Neural progenitor cell (in vitro differentiated cells): ENCODE measurements at regions not wholly inside any gene's neighbourhood (a gene's known extent, or its start where the extent isn't known, plus 50 kb on each side); places are given as distances from the start of the nearest gene placed in this dataset.

Experiments
- DNase-seq: peaks from one replicate; pipeline ENCODE4 v3.0.0-alpha.2; 2016; ENCODE audit warnings: low spot score
- H2AFZ ChIP-seq: fragments of 200-600 bp; sonication (generic); replicated peaks from 2 replicates; pipeline ENCODE4 v1.6.1; 2016; ENCODE audit warnings: antibody characterized with exemption
- H3F3A ChIP-seq: fragments of 200-600 bp; sonication (generic); 2 replicates; pipeline ENCODE4 v1.6.1; 2016; ENCODE audit warnings: antibody characterized with exemption, low read depth
- H3K27ac ChIP-seq: fragments of 200-600 bp; sonication (generic); 2 replicates; pipeline ENCODE4 v1.5.1; 2016; ENCODE audit warnings: mild to moderate bottlenecking
- H3K27me3 ChIP-seq: fragments of 200-600 bp; sonication (generic); 2 replicates; pipeline ENCODE4 v1.6.1; 2016; ENCODE audit warnings: mild to moderate bottlenecking, moderate library complexity
- H3K36me3 ChIP-seq: fragments of 200-600 bp; sonication (generic); 2 replicates; pipeline ENCODE4 v1.5.1; 2016
- H3K4me1 ChIP-seq: fragments of 200-600 bp; sonication (generic); 2 replicates; pipeline ENCODE4 v1.6.1; 2016; ENCODE audit warnings: mixed run types
- H3K4me2 ChIP-seq: fragments of 200-600 bp; sonication (generic); 2 replicates; pipeline ENCODE4 v1.6.1; 2016
- H3K4me3 ChIP-seq: fragments of 200-600 bp; sonication (generic); 2 replicates; pipeline ENCODE4 v1.5.1; 2016
- H3K79me2 ChIP-seq: fragments of 200-600 bp; sonication (generic); 2 replicates; pipeline ENCODE4 v1.6.1; 2016; ENCODE audit warnings: low read depth
- H3K9ac ChIP-seq: fragments of 200-600 bp; sonication (generic); 2 replicates; pipeline ENCODE4 v1.6.1; 2016
- H3K9me3 ChIP-seq: fragments of 200-600 bp; sonication (generic); 2 replicates; pipeline ENCODE4 v1.5.1; 2016; ENCODE audit warnings: low read depth
- H4K20me1 ChIP-seq: fragments of 200-600 bp; sonication (generic); 2 replicates; pipeline ENCODE4 v1.6.1; 2016; ENCODE audit warnings: low read depth
- H3K27ac Mint-ChIP-seq: 3 replicates; pipeline ENCODE4 v1.8.0; 2021; ENCODE audit warnings: mixed read lengths
- H3K27me3 Mint-ChIP-seq: 2 replicates; pipeline ENCODE4 v1.8.0; 2022; ENCODE audit warnings: low read depth, mild to moderate bottlenecking, inconsistent platforms, moderate library complexity, mixed read lengths; ENCODE audit not compliant: insufficient read depth
- H3K36me3 Mint-ChIP-seq: 3 replicates; pipeline ENCODE4 v1.8.0; 2021; ENCODE audit warnings: mixed read lengths
- H3K4me1 Mint-ChIP-seq: 3 replicates; pipeline ENCODE4 v1.8.0; 2021; ENCODE audit warnings: mixed read lengths
- H3K4me3 Mint-ChIP-seq: 3 replicates; pipeline ENCODE4 v1.8.0; 2021; ENCODE audit warnings: mild to moderate bottlenecking, moderate library complexity, mixed read lengths
- H3K9me3 Mint-ChIP-seq: 3 replicates; pipeline ENCODE4 v1.8.0; 2020; ENCODE audit warnings: mixed read lengths
- EZH2 ChIP-seq: fragments of 200-600 bp; sonication (generic); IDR thresholded peaks from 2 replicates; pipeline ENCODE4 v1.6.1; 2017; ENCODE audit warnings: antibody characterized with exemption, mild to moderate bottlenecking, moderate library complexity
- EZH2phosphoT487 ChIP-seq: fragments of 200-600 bp; sonication (generic); IDR thresholded peaks from 2 replicates; pipeline ENCODE4 v1.6.1; 2017; ENCODE audit warnings: antibody characterized with exemption
- TF ChIP-seq, protein P1 (sequence below): fragments of 200-600 bp; sonication (generic); IDR thresholded peaks from 2 replicates; pipeline ENCODE4 v1.5.1; 2017; ENCODE audit warnings: antibody characterized with exemption, mild to moderate bottlenecking

DNA sequence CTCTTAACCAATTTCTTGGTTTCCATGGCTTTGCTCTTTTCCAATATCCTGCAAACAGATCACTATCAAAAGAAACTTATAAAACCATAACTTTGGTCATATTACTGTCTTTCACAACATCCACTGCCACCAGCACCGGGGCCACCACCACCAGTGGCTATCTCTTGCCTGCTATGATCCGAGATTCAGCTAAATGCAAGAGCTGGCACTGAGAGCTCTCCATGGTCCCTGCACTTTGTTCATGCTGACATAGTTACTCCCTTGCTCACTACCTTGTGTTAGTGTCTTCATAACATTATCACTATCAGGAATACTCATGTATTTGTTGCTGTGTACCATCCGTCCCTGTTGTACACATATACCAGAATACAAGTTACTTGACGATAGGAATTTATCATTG lies 299.0 kb downstream of the ETS1 start:
- Histone ChIP-seq H4K20me1 (no peaks in the 10 kb centered on the region), H3K36me3 (no peaks in the 10 kb centered on the region), H3K9ac (no peak overlapping the region), H3K27me3 (no peaks in the 10 kb centered on the region), H3K4me2 (no peak overlapping the region), H3K4me1 (no peaks in the 10 kb centered on the region), H3K9me3 (no peaks in the 10 kb centered on the region), H3K27ac (no peak overlapping the region), H3F3A (no peaks in the 10 kb centered on the region), H3K4me3 (no peak overlapping the region), H3K79me2 (no peaks in the 10 kb centered on the region), H2AFZ (no peak overlapping the region)
- TF ChIP-seq, protein P1, sequence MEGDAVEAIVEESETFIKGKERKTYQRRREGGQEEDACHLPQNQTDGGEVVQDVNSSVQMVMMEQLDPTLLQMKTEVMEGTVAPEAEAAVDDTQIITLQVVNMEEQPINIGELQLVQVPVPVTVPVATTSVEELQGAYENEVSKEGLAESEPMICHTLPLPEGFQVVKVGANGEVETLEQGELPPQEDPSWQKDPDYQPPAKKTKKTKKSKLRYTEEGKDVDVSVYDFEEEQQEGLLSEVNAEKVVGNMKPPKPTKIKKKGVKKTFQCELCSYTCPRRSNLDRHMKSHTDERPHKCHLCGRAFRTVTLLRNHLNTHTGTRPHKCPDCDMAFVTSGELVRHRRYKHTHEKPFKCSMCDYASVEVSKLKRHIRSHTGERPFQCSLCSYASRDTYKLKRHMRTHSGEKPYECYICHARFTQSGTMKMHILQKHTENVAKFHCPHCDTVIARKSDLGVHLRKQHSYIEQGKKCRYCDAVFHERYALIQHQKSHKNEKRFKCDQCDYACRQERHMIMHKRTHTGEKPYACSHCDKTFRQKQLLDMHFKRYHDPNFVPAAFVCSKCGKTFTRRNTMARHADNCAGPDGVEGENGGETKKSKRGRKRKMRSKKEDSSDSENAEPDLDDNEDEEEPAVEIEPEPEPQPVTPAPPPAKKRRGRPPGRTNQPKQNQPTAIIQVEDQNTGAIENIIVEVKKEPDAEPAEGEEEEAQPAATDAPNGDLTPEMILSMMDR = no peak
- no peak for TF ChIP-seq EZH2phosphoT487
- no peak for TF ChIP-seq EZH2
- H3K36me3 Mint-ChIP-seq = no peaks in the 10 kb centered on the region
- no peak for DNase-seq
- H3K9me3 Mint-ChIP-seq = no peaks in the 10 kb centered on the region
- peaks cover 9% of the 10 kb centered on the region for H3K4me1 Mint-ChIP-seq
- peaks cover 5% of the 10 kb centered on the region for H3K27me3 Mint-ChIP-seq
- no peak overlapping the region for H3K4me3 Mint-ChIP-seq
- H3K27ac Mint-ChIP-seq = no peak overlapping the region

- Histone ChIP-seq H3K79me2 (no peaks in the 10 kb centered on the region), H2AFZ (no peak overlapping the region), H4K20me1 (no peaks in the 10 kb centered on the region), H3K9me3 (no peaks in the 10 kb centered on the region), H3F3A (no peaks in the 10 kb centered on the region), H3K4me3 (no peak overlapping the region), H3K9ac (no peak overlapping the region), H3K36me3 (no peaks in the 10 kb centered on the region), H3K27ac (no peak overlapping the region), H3K4me1 (no peaks in the 10 kb centered on the region), H3K4me2 (no peak overlapping the region), H3K27me3 (no peaks in the 10 kb centered on the region)
- H3K27ac Mint-ChIP-seq = no peak overlapping the region
- H3K4me1 Mint-ChIP-seq = peaks cover 5% of the 10 kb centered on the region
- H3K27me3 Mint-ChIP-seq = peaks cover 3% of the 10 kb centered on the region
- H3K9me3 Mint-ChIP-seq = no peaks in the 10 kb centered on the region
- no peaks in the 10 kb centered on the region for H3K36me3 Mint-ChIP-seq
- H3K4me3 Mint-ChIP-seq = no peak overlapping the region
- TF ChIP-seq, protein P1 = no peak
- no peak for TF ChIP-seq EZH2phosphoT487
- no peak for TF ChIP-seq EZH2
- no peak for DNase-seq
These were observed 302.0 kb downstream of the ETS1 start for GRCh38 chr11:128285321-128285720.

GRCh38 chr11:128284634-128285033 lies 302.7 kb downstream of the ETS1 start:
- Histone ChIP-seq H3K9me3 (no peaks in the 10 kb centered on the region), H2AFZ (no peak overlapping the region), H3K36me3 (no peaks in the 10 kb centered on the region), H3K4me3 (no peak overlapping the region), H3K4me1 (no peaks in the 10 kb centered on the region), H3F3A (no peaks in the 10 kb centered on the region), H3K79me2 (no peaks in the 10 kb centered on the region), H3K27ac (no peak overlapping the region), H4K20me1 (no peaks in the 10 kb centered on the region), H3K9ac (no peak overlapping the region), H3K4me2 (no peak overlapping the region), H3K27me3 (no peaks in the 10 kb centered on the region)
- no peaks in the 10 kb centered on the region for H3K36me3 Mint-ChIP-seq
- H3K4me3 Mint-ChIP-seq = no peak overlapping the region
- no peak for DNase-seq
- H3K4me1 Mint-ChIP-seq = peaks cover 6% of the 10 kb centered on the region
- TF ChIP-seq EZH2 (no peak), EZH2phosphoT487 (no peak)
- TF ChIP-seq, protein P1 = no peak
- peaks cover 3% of the 10 kb centered on the region for H3K27me3 Mint-ChIP-seq
- H3K27ac Mint-ChIP-seq = no peak overlapping the region
- H3K9me3 Mint-ChIP-seq = no peaks in the 10 kb centered on the region

GRCh38 chr11:128283451-128283850 lies 303.9 kb downstream of the ETS1 start:
- H3K9me3 ChIP-seq = no peaks in the 10 kb centered on the region

More at GRCh38 chr11:128283451-128283850, 303.9 kb downstream of the ETS1 start:
- TF ChIP-seq, protein P1 = no peak
- TF ChIP-seq EZH2phosphoT487 (no peak), EZH2 (no peak)
- DNase-seq = no peak
- Mint-ChIP-seq H3K4me1 (peaks cover 7% of the 10 kb centered on the region), H3K9me3 (no peaks in the 10 kb centered on the region), H3K27ac (no peak overlapping the region), H3K4me3 (no peak overlapping the region), H3K27me3 (peaks cover 3% of the 10 kb centered on the region), H3K36me3 (no peaks in the 10 kb centered on the region)
- H3K79me2 ChIP-seq = no peaks in the 10 kb centered on the region
- H3K4me2 ChIP-seq = no peak overlapping the region
- H3K4me3 ChIP-seq = no peak overlapping the region
- no peaks in the 10 kb centered on the region for H3F3A ChIP-seq
- H3K9ac ChIP-seq = no peak overlapping the region
- H3K27ac ChIP-seq = no peak overlapping the region
- no peaks in the 10 kb centered on the region for H3K27me3 ChIP-seq
- H4K20me1 ChIP-seq = no peaks in the 10 kb centered on the region
- H3K36me3 ChIP-seq = no peaks in the 10 kb centered on the region
- H2AFZ ChIP-seq = no peak overlapping the region
- H3K4me1 ChIP-seq = no peaks in the 10 kb centered on the region
